ENCODE measurements at regions not wholly inside any gene's neighbourhood (a gene's known extent, or its start where the extent isn't known, plus 50 kb on each side); places are given as distances from the start of the nearest gene placed in this dataset.
A peak's percentile ranks its signal among the peaks of the same experiment; 100 is the strongest.

DNA sequence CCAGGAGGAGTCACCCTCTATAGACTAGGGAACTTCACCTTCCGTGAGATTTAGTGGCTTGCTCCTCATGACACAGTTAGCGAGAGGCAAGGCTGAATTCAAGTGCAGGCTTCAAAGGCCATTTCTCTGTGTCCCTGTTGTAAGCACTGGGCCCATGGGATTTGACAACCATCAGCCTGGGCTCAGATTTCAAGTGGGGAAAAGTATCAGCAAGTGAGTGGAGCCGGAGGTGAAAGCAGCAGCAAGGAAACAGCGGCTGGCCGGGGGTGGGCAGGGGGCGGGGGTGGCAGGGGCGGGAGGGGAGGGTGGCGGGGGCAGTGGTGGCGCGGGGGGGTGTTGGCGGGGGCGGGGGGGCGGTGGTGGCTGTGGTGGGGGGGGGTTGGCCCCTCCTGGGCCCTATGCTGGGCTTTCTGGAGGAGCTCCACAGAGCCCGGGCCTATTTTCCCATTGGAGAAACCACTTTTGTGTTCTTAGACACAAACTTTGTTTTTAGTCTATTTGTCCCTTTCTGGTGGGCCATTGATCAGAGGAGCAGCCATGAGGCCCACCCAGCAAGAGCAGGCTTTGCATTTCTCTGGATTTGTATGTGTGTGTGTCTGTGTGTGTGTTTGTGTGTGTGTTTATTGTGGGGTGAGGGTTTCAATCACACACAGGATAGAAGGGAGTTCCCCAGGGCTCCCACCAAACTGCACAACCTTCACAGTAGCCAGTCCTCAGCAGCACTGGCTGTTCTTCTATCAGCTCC lies 165.4 kb upstream of the RAI14 start:
- DNase-seq (no peak), ATAC-seq (no peak)
- intact Hi-C loops (cut with micrococcal nuclease) = no loop called here

DNA sequence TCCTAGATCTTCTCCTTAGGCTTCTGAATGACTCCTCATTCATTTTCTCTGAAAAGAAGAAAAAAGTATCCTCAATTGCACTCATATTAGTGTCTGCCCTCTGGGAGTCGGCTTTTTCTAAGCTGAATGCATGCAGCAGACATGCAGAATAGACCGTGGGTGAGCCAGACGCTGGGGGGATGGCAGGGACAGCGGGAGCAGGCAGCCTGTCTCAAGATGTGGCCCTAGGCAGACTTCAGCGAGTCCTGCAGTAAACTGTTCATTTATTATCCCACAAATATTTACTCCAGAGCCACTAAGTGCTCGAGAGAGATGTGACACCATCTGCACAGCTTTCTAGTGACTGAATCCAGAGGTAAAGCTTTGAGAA lies 164.9 kb upstream of the RAI14 start:
- intact Hi-C loops (cut with micrococcal nuclease) = no loop called here
- no peak for DNase-seq
- no peak for ATAC-seq

DNA sequence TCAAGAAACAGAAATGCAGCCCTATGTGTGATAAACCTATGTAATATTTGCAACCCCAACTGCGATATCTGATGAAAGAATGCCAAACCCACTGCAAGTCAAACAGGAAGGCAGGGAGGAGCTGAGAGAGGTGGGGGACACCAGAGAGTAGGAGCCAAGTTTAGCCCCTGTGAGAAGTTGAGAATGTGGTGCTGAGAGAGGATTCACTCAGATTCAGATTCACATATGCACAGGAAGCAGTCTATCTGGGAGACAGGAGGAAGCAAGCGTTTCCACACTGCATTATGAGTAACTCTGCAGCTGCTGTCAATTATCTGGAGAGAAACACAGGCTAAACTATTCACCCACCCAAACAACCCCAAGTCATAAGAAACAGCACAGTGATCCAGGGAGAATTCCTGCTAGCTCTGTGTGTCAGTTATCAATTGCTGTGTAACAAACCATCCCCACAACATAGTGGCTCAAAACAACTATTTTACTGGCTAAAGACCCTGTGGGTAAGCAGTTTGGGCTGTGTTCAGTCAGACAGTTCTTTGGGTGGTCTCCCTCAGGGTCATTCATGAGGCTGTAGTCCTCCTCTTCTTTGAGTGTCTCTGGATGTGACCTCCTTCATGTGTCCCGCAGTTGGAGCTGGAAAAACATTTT lies 161.9 kb upstream of the RAI14 start:
- DNase-seq = no peak
- ATAC-seq = no peak
- intact Hi-C loops (cut with micrococcal nuclease) = no loop called here

DNA sequence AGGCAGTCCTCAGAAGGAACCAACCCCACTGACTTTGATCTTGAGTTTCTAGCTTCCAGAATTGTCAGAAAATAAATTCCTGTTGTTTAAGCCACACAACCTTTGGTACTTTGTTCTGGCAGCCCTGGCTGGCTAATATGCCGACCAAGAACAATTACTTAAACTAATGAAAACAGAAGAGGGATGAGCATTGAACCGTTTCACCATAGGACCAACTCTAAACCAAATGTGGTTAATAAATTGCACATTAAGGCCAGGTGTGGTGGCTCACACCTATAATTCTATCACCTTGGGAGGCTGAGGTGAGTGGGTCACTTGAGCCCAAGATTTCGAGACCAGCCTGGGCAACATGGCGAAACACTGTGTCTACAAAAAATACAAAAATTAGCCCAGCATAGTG lies 160.9 kb upstream of the RAI14 start:
- intact Hi-C loops (cut with micrococcal nuclease) = no loop called here
- ATAC-seq (no peak), DNase-seq (no peak)

DNA sequence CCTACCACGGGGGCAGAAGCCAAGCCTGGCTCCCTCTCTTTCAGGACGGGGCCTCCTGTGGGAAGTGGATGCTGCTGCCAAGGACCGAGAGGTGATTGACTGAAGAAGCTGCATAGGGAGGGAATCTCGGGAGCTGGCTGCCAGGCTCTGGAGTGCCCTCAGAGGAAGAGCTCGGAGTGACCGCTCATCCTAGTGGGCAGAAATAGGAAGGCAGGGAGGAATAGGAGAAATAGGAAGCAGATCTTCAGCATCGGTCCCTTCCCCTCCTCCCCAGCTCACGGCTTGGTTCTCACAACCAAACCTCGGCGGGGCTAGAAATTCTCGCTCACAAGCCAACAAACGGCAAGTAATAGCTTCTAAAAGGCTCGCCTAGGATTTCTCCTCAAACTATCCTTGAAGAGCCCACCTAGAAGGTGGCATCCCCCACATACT lies 159.9 kb upstream of the RAI14 start:
- DNase-seq (no peak), ATAC-seq (peak; percentile 7)
- intact Hi-C loops (cut with micrococcal nuclease) = no loop called here

DNA sequence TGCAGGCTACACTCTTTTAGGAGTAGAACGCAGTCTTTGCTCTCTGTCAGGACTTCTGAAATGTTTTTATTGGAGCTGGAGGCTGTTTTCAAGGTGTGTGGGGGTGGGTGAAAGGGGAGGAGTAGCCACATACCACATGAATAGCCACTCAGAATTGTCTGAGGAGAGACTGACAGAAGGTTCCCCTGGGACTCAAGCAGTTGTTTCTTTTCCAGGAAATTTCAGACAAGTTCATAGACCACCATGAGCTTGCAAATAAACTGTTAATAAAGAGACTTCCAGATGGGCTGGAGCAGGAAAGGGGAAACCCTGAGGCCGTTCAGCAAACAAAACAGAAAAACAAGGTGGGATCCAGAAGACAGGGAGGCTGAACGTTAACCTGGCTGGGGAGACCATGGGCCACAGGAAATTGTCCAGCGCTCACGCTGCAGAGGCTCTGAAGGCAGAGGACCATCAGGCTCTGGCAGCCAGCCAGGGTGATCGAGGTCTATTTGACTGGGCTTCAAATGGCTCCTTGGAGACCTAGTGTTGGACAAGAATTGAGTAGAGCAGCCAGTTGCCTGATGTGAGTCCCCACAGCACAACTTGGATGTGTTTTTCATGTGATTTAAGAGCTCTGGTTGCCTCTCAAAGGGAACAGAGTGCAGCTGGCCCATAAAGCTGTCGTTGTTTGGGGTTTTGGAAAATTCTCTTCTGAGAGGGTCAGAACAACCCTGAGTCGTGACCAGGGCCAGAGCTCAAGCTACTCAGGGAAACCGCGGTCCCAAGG lies 159.2 kb upstream of the RAI14 start:
- intact Hi-C loops (cut with micrococcal nuclease) = no loop called here
- ATAC-seq (peak; percentile 94), DNase-seq (peak; percentile 85)

DNA sequence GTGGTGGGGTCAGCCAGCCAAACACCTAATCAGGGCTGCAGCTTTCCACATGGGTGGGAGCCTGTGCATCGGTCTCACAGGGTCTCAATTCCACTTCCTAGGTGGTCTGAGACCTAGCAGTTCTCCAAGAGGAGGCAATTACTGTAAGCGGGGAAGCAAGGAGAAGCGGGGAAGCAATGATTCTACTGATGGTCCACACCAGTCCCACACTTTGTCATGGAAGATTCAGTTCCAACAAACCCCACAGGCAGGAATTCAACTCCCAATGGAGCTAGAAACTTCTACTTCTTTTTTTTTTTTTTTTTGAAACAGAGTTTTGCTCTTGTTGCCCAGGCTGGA lies 158.7 kb upstream of the RAI14 start:
- intact Hi-C loops (cut with micrococcal nuclease) = no loop called here
- ATAC-seq (no peak), DNase-seq (peak; percentile 68)

DNA sequence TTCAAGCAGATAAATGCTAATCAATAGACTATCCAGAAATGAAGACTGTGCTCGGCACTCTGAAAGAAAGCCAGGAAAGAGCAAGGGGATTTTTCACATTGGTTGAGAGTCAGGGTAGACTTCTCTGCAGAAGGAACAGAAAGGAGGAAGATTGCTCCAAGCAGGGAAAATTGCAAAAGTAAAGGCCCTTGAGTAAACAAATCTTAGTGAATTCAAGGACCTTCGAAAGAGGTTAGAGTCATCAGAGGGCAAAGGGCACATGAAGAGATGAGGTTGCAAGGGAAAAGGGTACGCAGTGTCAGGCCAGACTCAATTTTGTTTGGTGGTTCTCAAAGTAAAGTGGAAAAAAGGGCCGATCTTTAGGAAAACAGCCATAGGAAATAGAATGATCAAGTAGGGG lies 157.6 kb upstream of the RAI14 start:
- DNase-seq = no peak
- intact Hi-C loops (cut with micrococcal nuclease) = no loop called here
- no peak for ATAC-seq

DNA sequence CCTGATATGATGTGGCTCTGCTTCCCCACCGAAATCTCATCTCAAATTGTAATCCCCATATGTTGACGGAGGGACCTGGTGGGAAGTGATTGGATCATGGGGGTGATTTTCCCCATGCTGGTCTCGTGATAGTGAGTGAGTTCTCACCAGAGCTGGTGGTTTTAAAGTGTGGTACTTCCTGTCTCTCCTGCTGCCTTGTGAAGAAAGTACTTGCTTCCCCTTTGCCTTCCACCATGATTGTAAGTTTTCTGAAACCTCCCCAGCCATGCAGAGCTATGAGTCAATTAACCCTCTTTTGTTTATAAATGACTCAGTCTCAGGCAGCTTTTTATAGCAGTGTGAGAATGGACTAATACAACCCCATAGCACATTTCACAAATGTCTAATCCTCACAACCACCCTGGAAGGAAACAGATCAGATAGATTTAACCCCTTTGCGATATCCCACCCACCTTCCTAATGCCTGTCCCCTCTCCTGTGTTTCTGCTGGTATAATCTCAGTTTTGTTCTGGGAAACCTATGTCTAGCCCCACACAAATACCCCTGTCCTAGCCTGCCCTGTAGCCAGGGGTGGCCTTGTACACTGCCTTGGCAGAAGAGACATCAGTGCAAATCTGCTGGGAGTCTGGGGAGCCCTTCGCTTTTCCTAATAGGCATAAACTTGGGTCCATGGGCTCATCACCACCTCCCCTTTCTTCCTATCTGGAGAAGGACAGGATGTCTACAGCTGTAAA lies 157.0 kb upstream of the RAI14 start:
- intact Hi-C loops (cut with micrococcal nuclease) = no loop called here
- DNase-seq (no peak), ATAC-seq (no peak)

DNA sequence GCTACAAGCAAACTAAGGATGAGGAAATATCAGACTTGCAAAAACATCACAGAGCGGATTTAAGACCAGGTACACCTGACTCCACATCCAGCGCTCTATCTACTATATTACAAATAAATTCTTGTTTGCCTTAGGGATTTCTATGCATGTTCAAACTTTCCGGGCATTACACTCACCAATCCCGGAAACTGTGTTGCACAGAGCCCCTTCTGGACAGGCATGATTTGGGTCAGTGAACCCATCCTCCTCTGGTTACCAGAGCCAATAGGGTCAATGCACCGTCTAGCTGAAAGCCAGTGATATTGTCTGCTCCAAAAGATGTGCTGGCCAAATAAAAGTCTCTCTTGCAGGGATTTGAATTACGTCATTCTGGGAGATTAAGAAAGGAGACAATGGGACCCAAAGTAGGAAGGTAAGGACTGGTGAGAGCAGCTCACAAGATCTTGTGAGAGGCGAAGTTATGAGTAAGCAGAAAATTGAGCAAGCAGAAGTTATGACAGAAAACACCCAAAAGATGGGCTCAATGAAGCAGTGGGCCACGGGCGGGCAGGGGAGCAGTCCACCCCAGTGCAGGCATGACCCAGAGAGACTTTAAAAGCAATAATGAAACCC lies 155.8 kb upstream of the RAI14 start:
- no peak for DNase-seq
- no peak for ATAC-seq
- intact Hi-C loops (cut with micrococcal nuclease) = no loop called here

DNA sequence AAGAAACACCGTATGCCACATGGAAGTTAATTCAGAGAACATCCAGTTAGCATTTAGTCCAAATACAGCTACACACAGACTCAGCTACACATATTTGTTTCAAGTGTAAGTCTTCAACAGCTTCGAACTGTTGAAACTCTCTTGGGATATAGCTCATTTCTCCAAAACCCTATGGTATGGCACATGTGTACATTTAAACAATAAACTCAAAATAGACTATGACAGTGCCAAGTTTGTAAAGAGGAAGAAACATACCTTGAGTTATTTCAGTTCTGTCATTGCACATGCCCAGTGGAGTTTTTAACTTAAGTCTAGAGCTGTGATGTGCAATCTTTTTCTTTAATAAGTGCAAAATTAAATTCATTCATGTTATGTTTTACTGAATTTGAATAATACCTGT lies 155.1 kb upstream of the RAI14 start:
- no peak for DNase-seq
- intact Hi-C loops (cut with micrococcal nuclease) = no loop called here
- ATAC-seq = no peak

DNA sequence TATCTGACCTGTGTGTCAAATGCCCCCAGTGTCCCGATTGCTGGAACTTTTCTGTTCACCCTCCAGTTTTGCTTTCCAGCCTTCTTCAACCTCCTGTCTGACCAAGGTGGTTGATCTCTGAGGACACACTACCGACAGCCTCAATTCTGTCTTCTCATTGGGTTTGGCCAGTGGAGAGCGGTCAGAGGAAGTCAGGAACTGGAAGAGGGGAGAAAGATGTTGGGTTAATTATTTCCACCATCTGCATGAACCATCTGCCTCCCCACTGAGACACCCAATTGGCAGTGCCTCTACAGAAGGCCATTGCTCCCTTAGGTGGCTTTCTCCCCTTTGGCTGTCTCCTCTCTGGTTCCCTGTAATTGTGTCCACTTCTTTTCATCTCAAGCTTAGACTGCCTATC lies 154.3 kb upstream of the RAI14 start:
- DNase-seq (no peak), ATAC-seq (no peak)
- intact Hi-C loops (cut with micrococcal nuclease) = no loop called here

DNA sequence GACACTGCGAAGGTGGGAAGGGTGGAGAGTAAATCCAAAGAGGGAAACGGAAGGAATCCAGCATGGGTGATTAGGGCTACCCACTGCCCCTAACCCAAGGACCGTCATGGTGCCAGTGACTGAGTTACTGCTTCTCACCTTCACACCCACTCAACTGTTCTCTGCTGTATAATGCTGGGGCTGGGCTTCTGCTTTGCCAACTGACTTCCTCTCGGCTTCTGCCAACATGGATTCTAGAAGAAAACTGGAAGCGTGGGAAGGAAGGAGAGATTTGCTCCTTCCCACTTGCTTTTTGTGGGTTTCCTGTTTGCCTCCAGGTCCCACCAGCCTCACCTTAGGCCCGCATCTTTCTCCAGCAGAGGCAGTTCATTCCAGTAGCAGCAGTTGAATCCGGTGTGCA lies 153.5 kb upstream of the RAI14 start:
- ATAC-seq = no peak
- intact Hi-C loops (cut with micrococcal nuclease) = no loop called here
- no peak for DNase-seq

DNA sequence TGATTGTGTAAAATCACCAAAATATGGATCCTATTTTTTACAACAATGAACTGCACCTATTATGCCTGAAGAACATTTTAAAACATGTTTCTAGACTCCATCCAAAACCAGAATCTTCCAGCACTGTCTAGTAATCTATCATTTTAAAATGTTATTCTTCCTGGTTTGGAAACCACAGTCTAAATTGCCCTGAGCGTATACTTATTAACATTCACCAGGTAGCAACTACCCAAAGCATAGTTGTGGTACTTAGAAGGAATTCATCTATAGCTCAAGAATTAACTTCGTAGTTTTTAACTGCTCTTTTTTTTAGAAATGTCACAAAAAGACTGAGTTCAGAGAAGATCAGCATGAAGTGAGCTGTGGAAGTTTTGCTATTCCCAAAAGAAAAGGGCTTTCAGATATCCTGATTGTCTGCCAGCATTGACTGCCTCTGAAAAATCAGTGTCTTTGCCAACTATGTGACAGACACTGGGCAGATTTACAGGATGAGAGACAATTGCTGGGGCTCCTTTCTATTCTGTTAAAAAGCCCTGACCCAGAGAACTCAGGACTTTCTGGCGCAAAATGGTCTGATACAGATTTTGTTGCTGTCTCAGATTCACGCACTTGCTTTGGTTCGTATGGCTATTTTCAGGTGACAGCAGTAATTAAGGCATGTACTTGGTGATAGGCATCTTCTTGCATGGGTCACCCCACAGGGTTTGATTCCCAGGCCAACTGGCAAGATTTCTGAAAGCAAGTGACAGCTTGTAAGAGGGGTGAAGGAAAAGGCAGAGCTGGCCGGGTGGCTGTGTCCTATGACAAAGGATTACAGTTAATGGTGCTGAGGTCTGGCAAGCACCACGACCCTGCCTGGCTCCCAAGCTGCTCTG lies 152.5 kb upstream of the RAI14 start:
- peak; percentile 86 for ATAC-seq
- DNase-seq = peak; percentile 42
- intact Hi-C loops (cut with micrococcal nuclease) = no loop called here

DNA sequence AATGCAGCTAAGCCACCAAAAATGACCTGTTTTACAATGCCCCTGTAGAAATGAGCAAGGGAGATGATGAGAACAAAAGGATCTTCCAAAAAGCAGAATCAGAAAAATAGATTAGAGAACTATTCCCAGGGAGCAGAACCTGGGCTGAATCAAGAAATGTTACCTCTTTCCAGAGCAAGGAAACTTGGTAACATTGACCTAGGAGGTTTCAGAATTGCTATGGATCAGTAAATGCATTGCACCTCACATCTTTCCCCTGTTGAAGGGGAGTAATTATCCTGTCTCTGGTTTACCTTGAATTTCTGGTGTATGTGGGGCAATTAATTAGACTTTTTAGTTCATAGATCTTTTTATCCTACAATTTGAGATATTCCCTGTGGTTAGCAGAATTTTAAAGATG lies 151.2 kb upstream of the RAI14 start:
- DNase-seq = no peak
- intact Hi-C loops (cut with micrococcal nuclease) = no loop called here

DNA sequence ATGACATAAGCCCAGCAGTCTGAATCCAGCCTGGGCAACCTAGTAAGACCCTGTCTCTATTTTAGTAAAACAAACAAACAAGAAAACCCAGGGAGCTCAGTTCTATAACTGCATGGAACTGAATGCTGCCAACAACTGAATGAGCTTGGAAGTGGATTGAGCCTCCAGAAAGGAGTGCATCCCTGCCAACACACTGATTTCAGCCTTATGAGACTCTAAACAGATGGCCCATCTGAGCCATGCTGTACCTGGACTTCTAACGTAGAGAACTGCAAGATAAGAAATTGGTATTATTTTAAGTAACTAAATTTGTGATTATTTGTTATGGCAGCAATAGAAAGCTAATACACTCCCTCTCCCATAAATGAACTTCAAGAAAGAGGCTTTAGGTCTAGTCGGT lies 150.4 kb upstream of the RAI14 start:
- no peak for DNase-seq
- no peak for ATAC-seq
- intact Hi-C loops (cut with micrococcal nuclease) = no loop called here

More for the DNA sequence above, 151.2 kb upstream of the RAI14 start:
- no peak for ATAC-seq

DNA sequence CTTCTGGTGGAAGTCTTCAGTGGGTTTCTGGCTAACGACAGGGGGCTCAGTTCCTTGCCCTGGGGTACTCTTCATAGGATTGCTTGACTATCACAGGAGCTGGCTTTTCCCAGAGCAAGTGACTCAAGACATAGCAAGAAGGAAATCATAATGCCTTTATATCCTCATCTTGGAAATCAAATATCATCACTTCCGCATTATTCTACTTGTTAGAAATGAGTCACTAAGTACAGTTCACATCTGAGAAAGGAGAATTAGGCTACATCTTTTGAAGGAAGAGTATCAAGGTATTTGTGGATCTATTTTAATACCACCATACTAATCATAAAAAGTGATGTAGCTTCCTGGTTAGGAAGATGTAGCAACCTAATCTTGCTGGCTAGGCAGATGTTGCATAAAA lies 148.2 kb upstream of the RAI14 start:
- DNase-seq (no peak), ATAC-seq (no peak)
- intact Hi-C loops (cut with micrococcal nuclease) = no loop called here

DNA sequence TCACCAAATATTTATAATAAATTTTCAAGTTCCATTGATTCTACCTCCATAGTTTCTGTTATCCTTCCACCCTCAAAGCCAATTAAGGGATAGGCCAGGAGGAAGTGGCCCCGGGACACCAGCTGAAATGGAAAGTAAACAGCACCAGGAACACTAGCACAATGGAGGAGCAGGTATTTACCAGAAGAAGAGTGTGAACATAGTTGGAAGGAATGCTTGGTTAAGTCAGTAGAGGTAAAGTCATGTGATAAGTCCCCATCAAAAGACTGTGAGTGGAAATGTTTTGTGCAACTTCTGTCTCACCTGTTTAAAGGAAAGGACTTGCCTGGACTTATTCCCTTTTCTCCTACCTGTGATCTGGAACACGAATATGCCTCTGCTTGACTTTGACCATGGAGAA lies 146.7 kb upstream of the RAI14 start:
- ATAC-seq (no peak), DNase-seq (no peak)
- intact Hi-C loops (cut with micrococcal nuclease) = no loop called here

DNA sequence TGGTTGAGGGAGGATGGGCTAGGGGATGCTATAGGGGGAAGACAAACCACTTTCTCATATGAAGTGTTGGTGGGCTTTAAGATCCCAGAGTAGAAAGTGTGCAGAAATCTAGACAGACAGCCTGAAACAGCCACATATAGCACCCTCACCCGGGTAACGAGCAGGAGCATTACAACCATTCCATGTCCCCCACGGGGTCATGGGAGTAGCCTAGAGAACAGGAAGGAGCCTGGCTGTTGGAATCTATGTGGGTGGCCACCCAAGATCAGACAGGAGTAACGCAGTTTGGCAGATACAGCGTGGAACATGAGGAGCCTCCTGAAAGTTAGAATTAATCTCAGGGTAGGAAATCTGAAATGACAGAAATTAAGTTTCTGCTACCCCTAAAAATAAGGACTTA lies 146.1 kb upstream of the RAI14 start:
- intact Hi-C loops (cut with micrococcal nuclease) = no loop called here
- ATAC-seq = no peak
- DNase-seq = no peak
